ENCODE measurements at regions not wholly inside any gene's neighbourhood (a gene's known extent, or its start where the extent isn't known, plus 50 kb on each side); places are given as distances from the start of the nearest gene placed in this dataset.

- H3K4me3 ChIP-seq, result no peak overlapping the region
- H3K36me3 ChIP-seq, result no peaks in the 10 kb centered on the region
- no peaks in the 10 kb centered on the region for H3K27me3 ChIP-seq (replicated peaks)
- no peaks in the 10 kb centered on the region for H3K9me3 ChIP-seq (replicated peaks)
- peaks cover 53% of the 10 kb centered on the region for H3K4me1 ChIP-seq (replicated peaks)
- no peak for DNase-seq (ENCODE audit: low read depth in 1 of 2, low spot score in 2 of 2)
- no peak overlapping the region for H3K27ac ChIP-seq
Measured at GRCh38 chr21:38752051-38752505, 53.7 kb upstream of the ETS2 start.

GRCh38 chr21:38753114-38753513, 52.6 kb upstream of the ETS2 start:
- H3K36me3 ChIP-seq, result no peaks in the 10 kb centered on the region
- no peak for DNase-seq (ENCODE audit: low read depth in 1 of 2, low spot score in 2 of 2)
- peaks cover 62% of the 10 kb centered on the region for H3K4me1 ChIP-seq (replicated peaks)
- no peaks in the 10 kb centered on the region for H3K9me3 ChIP-seq (replicated peaks)
- H3K27ac ChIP-seq, result no peak overlapping the region
- H3K4me3 ChIP-seq, result no peak overlapping the region
- no peaks in the 10 kb centered on the region for H3K27me3 ChIP-seq (replicated peaks)

GRCh38 chr21:38753557-38753971, 52.2 kb upstream of the ETS2 start:
- no peak overlapping the region for H3K4me3 ChIP-seq
- H3K27ac ChIP-seq, result no peak overlapping the region
- H3K27me3 ChIP-seq (replicated peaks), result no peaks in the 10 kb centered on the region
- peaks cover 67% of the 10 kb centered on the region for H3K4me1 ChIP-seq (replicated peaks)
- DNase-seq (ENCODE audit: low read depth in 1 of 2, low spot score in 2 of 2), result no peak
- no peaks in the 10 kb centered on the region for H3K9me3 ChIP-seq (replicated peaks)
- no peaks in the 10 kb centered on the region for H3K36me3 ChIP-seq
